NCI-H460 (cell line): ENCODE measurements at regions not wholly inside any gene's neighbourhood (a gene's known extent, or its start where the extent isn't known, plus 50 kb on each side); places are given as distances from the start of the nearest gene placed in this dataset.

Experiments
- DNase-seq: peaks from one replicate; pipeline ENCODE4 v3.0.0-alpha.2; 2016; ENCODE audit warnings: low read depth; ENCODE audit errors: extremely low read depth

DNA sequence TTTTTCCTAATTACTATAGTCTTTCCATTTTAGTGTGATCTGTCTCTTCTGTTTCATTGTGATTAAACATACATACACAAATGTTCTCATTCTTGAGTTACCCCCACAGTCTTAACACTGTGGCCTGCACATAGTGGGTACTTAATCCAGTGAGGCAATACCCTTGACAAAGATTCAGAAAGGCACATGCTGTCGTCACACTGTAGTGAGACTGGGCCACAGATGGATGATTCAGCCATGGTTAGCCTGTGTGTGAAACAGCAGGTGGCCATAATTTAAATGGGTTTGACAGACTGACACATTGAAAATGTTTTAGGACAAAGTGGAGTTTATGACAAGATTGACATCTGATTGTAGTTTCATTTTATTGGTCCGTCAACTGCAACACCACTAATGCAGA is 313.1 kb downstream of the C11orf87 start:
- no peak for DNase-seq

DNA sequence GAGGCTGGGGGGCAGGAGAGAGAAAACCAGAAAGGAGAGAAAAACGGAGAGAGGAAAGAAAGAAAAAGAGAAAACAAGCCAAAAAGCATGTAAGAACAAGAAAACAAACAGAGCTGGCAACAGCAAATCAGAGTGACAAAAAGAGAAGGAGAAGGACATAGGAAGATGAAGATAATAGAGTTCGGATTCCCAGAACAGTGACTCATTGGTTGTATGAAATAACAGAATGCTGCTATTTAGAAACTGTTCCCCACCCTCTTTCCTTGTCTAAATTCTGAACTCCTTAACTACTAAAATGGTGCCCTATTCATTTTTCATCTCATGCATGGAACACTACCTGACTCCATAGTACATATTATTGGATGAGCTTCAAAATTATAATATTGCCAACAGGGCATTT is 317.4 kb downstream of the C11orf87 start:
- no peak for DNase-seq

DNA sequence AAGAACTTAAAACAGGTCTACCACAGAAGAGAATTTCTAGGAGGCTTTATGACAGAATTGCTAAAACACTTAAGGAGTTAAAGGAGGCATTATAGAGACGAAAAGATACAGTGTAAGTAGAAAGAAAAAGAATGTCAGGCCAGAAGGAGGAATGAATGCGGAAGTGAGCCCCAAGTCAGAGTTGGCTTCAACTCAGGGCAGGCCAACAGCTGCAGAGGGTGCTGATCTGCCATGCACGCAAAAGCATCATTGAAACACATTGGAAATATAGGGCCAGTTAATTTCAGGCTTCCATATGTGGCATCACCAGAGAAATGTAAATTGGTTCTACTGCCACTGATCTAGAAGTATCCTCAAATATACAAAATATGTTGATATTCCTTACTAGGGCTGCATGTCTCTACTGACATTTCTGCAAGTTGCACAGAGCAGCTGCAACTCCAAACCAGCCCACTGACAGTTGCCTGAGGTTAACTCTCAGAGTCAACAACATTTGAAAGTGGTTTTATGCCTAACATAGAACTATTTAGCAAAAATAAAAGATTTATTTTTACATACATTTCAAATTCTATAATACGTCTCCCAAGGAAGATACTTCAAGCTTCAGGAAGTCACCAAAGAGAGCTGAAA is 324.1 kb downstream of the C11orf87 start:
- no peak for DNase-seq

DNA sequence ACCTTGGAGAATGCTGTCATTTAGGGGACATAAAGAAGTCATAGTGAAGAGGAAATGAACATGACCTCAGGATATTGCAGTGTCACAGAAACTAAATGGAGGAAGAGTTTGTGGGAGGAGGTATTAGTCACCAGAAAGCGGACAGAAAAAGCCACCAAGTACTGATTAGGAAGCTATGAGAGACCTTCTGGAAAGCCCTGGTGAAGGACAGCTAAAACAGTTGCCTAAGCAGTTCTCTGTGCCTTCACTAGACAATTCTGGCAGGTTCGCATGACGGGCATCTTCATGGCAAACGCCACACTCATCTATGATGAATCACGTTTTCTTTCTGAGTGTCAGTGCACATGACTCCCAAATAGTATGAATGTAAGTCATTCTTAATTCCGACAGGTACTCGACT is 325.8 kb downstream of the C11orf87 start:
- no peak for DNase-seq

DNA sequence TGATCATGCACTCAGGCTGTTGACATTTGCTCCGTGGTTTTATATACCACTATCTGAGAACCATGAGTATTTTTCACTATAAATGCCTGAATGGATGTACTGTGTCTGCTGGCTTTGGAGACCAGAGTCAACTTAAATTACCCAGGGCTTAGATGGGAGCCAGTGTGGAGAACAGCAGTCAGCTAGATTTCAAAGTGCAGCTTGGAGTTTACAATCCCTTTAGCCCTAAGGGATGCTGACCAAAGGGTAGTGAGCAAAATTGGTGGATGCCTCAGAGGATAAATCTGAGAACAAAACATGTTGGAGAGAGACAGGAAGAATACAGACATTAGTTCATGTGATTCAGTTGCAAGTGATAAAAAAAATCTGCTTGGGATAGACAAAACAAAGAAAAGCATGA is 327.5 kb downstream of the C11orf87 start:
- DNase-seq: no peak

DNA sequence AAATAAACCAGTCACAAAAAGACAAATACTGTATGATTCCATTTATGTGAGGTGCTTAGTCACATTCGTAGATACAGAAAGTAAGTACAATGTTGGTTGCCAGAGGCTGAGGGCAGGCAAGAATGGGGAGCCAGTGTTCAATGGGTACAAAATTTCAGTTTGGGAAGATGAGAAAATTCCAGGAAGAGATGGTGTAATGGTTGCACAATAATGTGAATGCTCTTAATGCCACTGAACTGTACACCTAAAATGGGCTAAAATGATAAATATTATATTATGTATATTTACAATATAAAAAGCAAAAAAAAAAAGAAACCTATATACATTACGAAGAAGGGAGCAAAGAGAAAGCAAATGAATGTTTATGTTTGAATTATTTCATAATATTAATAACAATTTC is 329.0 kb downstream of the C11orf87 start:
- no peak for DNase-seq

DNA sequence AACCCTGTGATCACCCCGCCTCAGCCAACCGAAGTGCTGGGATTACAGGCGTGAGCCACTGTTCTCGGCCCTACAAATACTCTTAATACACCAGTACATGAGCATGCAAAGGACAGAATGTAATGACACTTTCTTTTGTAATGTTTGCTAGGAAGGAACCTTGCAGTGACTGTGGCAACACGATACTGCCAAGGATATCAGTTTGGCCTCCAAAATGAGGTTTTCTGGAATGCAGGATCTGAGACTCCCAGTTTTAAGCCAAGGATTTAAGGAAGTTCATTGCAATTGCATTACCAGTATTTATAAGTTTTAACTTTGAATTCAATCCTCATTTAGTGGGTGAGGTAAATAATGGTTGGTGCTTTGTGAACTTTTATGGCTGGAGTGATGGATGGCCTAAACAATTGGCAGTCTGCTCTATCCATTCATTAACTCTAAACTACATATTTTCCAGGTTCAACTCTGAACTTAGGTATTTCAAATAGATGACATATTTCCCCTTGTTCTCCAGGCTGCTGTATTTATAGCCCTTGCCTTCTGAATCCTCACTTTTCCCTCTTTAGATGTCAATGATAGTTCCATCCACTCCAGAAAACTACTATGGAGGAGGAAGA is 330.3 kb downstream of the C11orf87 start:
- DNase-seq: no peak

DNA sequence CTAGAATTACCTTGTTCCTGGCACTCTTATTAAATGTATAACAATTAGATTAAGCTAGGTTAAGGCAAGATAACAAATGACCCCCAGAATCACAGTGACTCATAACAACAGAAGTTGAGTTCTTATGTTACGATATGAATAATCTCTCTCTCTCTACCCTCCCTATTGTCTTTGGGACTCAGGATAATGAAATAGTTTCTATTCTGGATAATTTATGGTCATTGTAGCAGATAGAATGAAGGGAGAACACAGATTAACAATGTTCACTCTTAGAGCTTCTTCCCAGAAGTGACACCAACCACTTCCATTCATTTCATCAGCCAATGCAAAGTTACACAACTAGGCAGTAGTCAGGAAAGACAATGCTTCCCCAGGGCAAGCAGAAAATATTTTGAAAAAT is 334.5 kb downstream of the C11orf87 start:
- no peak for DNase-seq

DNA sequence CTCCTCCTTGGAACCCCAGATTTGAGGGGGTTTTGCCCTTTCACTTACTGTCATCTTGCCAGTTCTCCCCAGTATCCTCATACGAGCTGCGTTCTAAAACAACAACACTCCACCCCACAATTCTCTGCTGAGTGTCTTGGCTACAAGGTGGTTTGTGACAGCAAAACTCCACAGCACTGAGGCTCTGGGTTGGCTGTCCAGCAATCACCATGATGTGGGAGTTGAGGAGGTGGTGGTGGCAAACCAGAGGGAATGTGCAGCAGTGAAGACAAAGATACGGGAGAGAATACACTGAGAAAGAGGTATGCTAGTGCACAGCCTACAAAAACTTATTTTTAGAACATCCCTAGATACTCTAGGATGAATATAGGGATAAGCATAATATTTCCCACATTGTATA is 335.0 kb downstream of the C11orf87 start:
- no peak for DNase-seq

DNA sequence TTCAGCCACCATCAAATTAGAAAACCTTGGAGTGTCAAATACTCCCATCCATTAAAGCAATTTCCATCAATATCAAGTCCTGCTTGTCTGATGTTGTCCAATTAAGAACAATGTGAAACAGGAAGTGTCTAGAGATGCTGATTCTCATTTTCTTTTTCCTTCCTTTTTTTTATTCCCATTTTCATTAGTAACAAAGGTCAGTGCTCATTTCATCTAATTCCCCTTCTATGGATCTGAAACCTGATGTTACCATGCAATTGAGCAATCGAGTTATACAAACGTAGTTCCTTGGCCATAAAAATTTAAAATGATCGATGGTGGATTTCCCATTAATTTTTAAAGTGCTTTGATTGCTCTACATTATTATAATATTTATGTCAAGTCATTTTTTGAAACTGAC is 330.6 kb upstream of the ZC3H12C start:
- no peak for DNase-seq

DNA sequence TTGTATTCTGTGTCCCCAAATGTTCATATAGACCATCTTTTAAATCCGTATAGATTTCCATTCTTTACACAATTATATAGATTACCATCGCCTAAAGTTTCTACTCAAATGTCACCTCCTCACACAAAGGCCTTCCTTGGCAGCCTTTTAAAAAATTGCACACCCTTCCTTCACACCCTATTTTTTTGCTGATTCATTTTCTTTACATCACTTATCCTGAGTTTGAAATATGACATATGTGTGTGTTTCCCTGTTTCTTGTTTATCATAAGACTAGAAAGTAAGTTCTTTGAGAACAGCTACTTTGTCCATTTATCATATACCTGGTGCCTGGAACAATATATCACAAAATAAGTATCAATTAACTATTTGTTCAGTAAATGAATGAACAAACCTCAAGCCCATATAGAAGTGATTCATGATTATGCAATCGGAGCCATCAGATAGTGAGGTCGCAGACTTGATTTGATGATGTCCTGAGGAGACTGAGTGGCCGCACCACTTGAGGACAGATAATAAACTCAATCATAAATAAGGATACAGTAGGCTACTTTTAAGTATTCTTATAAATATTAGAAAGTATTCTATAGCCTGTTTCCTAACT is 327.4 kb upstream of the ZC3H12C start:
- no peak for DNase-seq

DNA sequence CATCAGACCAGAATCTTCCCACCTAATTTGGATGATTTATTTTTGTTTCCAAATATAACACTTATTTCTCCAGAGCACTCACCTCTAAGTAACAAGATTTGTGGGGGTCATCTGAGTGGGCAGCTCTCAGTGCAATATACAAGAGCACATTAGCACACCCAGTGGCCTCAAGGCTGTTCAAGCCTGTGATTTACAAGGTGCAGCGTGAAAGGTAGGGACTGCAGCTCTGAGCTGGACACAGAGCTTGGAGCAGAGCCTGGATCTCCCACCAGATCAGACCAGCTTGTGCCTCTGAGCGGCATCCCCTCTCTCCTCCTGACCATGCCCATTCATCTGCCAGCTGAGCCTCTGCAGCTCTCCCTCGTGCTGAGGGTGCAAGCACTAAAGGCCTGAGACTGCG is 323.3 kb upstream of the ZC3H12C start:
- DNase-seq: no peak

DNA sequence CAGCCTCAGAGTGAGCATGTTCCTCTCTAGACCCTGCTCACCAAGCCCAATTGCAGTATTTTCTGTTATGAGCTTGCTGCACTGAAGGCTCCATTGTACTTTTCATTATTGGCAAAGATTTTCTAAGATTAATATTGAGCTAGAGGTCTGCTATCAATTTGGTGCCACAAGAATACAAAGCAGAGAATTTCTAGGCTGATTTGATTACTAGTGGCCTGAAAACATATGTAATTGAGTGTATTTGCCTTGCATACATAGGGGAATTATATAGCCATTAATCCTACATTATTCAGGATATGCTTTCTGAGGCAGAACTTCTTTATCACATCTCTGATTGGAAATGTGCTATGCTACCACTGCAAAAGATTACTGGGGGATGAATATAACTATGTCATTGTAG is 322.9 kb upstream of the ZC3H12C start:
- DNase-seq: no peak

DNA sequence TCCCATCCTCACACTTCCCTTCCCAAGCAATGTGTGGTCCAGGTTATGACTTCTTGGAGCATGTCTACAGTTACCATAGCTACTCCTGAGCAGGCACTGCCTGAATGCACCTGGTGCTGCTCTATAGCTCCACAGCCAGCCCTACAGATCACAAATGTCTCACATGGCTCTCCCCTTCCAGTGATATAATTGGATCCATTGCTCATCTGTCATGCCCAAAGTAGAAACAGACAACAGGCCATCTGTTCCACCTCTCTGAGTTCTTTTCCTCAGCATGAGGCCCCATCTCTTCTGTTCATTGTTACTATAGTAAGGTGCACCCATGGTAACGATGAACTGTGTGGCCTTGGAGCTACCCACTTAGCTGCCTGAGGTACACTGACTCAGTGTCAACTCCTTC is 320.3 kb upstream of the ZC3H12C start:
- DNase-seq: no peak

DNA sequence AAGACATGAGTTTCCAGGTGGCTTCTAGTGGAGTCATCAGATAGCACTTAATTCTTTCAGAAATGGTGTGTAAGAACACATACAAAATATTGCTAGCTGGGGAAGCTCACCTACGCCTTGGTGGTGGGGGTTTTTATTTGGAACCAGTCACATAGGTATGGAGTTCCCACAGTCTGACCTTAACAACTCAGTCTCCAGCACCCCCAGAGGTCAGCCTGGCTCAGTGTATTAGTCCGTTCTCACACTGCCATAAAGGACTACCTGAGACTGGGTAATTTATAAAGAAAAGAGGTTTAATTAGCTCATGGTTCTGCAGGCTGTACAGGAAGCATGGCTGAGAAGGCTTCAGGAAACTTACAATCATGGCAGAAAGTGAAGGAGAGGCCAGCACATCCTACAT is 317.5 kb upstream of the ZC3H12C start:
- DNase-seq: no peak

DNA sequence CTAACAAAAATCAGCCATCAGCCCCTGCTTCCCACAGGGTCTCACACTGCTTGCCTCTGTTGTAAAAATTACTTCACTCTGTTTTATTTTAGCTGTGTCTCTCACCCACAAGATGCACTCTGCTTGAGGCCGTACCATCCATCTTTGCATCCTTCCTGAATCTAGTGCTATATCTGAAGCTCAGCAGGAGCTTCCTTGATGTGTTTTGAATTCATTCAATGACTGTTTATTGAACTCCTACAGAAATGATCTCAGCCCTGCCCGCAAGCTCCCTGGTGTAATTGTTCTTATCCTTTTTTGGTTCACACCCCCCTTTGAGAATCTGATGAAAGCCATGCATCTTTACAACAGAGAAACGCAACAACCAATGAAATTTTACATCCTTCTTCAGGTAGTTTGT is 310.2 kb upstream of the ZC3H12C start:
- no peak for DNase-seq

DNA sequence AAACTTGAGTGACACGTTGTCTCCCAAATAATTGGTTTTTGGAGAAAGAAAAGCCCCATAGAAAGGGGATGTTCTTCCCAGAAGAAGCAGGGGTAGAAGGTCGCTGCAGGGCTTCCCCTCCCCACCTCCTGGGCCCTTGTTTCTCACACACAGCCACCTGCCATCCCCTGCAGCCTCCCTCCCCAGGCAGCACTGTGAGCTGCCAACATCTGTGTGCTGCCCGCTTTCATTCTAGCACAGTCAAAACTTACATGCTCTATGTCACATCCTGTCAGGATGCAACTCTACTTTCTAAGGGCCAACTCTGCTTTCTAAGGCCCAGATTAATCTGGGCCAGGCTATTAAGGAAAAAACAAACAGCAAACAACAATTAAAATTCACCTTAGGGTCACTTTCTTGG is 309.4 kb upstream of the ZC3H12C start:
- no peak for DNase-seq

DNA sequence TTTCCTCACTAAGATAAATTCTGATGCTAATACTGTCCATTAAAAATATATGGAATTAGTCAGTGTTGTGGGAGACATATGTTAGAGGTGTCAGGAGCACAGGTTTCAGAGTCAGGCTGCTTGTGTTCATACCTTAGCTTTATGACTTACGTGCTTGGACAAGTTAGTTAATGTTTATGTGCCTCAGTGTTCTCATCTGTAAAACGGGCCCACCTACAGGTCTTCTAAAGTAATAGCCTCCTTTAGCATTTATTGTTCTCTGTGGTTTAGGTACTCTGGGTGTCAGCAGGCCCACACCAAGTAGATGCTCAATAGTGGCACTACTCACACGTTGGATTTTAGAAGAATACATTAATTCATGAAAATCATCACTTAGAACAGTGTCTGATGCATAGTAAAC is 308.7 kb upstream of the ZC3H12C start:
- no peak for DNase-seq

DNA sequence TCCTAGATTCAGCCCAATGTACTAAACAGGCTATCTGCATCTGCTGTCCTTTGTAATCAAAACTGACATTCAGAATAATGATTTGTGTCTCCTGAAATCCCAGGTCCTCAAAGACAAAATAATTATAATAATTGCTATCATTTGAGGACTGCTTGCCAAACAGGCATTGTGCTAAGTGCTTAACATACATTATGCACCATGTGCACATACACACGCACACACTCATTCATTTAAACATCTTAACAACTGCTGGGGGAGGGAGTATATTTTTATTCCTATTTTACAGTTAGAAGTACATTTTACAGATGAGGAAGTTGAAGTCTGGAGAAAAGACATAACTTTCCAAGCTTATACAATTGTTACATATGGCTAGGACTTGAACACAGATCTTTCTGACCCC is 308.0 kb upstream of the ZC3H12C start:
- DNase-seq: no peak

DNA sequence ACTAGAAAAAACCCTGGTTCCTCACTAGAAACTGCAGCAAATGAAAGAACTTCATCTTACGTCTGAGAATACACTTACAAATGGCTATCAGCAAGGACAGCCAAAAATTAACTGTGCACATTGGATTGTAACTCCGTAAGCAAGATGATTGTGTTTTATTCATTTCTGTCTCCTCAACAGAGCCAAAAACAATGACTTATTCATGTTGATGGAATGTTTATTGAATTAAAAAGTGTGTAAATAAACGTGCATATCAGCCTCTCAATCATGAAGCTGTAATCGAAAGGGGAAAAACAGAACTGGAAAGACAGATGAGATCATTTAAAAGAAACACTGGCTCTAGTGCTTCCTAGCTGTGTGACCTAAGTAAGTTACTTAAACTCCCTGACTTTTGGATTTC is 307.5 kb upstream of the ZC3H12C start:
- DNase-seq: no peak

DNA sequence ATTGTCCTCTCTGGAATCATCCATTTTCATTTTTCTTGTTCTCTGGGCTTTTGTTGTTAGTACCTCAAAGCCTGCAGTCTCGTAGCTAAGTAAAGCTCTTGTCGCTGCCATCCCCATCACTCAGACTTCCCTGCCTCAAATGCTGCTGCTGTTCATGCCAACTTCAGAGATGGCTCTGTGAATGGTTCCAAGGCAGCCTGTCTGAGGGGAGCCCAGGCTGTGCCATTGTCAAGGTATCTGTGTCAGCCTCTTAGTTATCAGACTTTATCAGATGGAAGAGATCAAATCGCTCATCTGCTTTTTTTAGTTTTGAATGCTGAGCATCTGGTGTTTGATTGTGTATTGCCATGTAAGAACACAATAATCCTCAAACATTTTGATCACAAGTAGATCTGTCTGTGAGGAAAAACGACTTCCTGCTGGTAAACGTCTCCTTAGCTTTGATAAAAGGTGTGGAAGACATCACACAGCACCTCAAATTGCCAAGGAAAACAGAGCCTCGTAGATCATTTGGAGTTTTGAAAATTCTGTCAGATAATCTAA is 304.2 kb upstream of the ZC3H12C start:
- no peak for DNase-seq

DNA sequence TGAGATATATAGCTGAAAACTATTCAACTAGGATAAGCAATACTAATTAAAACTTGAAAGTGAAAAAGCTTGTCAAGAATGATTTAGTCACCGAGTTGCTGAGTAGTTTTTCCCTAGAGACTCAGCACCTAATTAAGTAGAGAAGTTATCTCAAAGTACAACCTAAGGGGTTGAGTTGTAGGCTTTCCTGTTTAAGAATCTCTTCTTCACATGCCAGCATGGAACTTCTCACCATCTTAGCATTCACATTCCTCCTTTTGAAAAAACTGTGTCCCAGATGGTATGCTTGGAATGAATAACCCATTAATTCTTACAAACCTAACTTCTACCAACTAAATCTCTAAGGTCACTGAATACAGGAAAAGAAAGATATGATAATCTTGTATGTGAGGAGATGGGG is 303.3 kb upstream of the ZC3H12C start:
- no peak for DNase-seq
